Right lobe of liver (tissue), 6 donors: ENCODE measurements at regions not wholly inside any gene's neighbourhood (a gene's known extent, or its start where the extent isn't known, plus 50 kb on each side); places are given as distances from the start of the nearest gene placed in this dataset.
A peak's percentile ranks its signal among the peaks of the same experiment; 100 is the strongest.

Experiments used
- ATAC-seq, 4 donors: fragments of 200-7000 bp; cut with Tn5 transposase; one replicate each; pipeline ENCODE4 v1.9.1; 2020; ENCODE audit warnings: mild to moderate bottlenecking in 4 of 4, moderate library complexity in 4 of 4
- DNase-seq, 3 donors: peaks; one replicate each; pipeline ENCODE4 v3.0.0-alpha.2; 2020
- H3K27ac ChIP-seq, 3 donors: fragments of 200-600 bp; one replicate each; pipeline ENCODE4 v1.8.0; 2022
- H3K27me3 ChIP-seq, 2 donors: fragments of 200-600 bp; one replicate each; pipeline ENCODE4 v1.8.0; 2022
- H3K36me3 ChIP-seq, 4 donors: fragments of 200-600 bp; sonication (generic) in 1 of 4; one replicate each; pipeline versions ENCODE4 v1.5.1 to v1.8.0; 2017 to 2022; ENCODE audit warnings: control low read depth in 1 of 4
- H3K4me1 ChIP-seq, 4 donors: fragments of 200-600 bp; sonication (generic) in 1 of 4; one replicate each; pipeline versions ENCODE4 v1.5.1 to v1.8.0; 2017 to 2022; ENCODE audit warnings: control low read depth in 1 of 4
- H3K4me3 ChIP-seq, 3 donors: fragments of 200-600 bp; one replicate each; pipeline ENCODE4 v1.8.0; 2022
- H3K9me3 ChIP-seq, 4 donors: fragments of 200-600 bp; sonication (generic) in 1 of 4; one replicate each; pipeline versions ENCODE4 v1.5.1 to v1.8.0; 2017 to 2022; ENCODE audit warnings: control low read depth in 1 of 4
- CTCF ChIP-seq, 4 donors: fragments of 200-600 bp in 3 of 4; fragments of 450-650 bp in 1 of 4; IDR thresholded peaks; one replicate each; pipeline versions ENCODE4 v1.5.1 to v1.8.0; 2016 to 2022; ENCODE audit warnings: antibody characterized with exemption in 4 of 4, mild to moderate bottlenecking in 2 of 4
- POLR2A ChIP-seq: fragments of 450-650 bp; IDR thresholded peaks from one replicate; pipeline ENCODE4 v1.6.1; 2017; ENCODE audit warnings: antibody characterized with exemption, mild to moderate bottlenecking
- WGBS: methylation state at CpG from one replicate; pipeline ENCODE4 v1.1.6; 2018; ENCODE audit warnings: low coverage, low lambda C conversion rate; ENCODE audit not compliant: insufficient coverage; ENCODE audit errors: missing lambda C conversion rate; 5-methylcytosine and 5-hydroxymethylcytosine counted together
- intact Hi-C, 2 donors: fragments of 100-400 bp; cut with DNase I; formaldehyde crosslinking; loops; one replicate each; pipeline versions ENCODE4 v1.11.2 to v1.14.1; 2022
- donor health status: DM: no; HTN: yes; CAD: no.
- donor health status: DM: no; HTN: no; CAD: no.
- donor health status: DM: no; HTN: no; CAD: no.
- donor health status: DM: no; HTN: yes; CAD: no.
- donor health status: DM: no; HTN: yes; CAD: no.

DNA sequence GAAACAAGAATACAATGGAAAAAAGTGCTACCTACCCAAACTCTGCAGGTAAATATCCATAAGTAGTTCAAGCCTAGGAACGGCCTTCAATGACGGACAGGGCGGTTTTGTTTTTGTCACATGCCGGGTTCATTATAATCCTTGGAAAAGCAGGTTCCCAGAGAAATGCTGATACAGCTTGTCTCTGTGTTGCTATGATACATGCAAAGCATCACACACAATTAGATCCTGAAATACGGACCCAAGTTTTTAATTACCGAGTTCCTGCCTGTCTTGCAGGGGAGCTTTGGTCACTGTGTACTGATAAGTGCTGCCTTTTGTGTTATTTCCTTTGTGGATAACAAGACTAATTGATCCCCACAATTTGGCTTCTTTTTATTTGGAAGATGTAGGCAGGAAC, 217.4 kb downstream of the HAPSTR1 start:
- TF ChIP-seq POLR2A (no peak), CTCF (IDR thresholded peaks at IDR 0.05) (no peak)
- Histone ChIP-seq H3K27ac (peak overlapping the region; percentile 10 to 82 (median 74)), H3K4me3 (no peak overlapping the region), H3K9me3 (no peaks in the 10 kb centered on the region), H3K36me3 (no peaks in the 10 kb centered on the region), H3K27me3 (no peaks in the 10 kb centered on the region), H3K4me1 (peaks cover 0 to 21% (median 8%) of the 10 kb centered on the region in 4 donors)
- ATAC-seq = peak in 2 of 4 donors; percentile 22 to 43
- DNase-seq = no peak
- WGBS = 46% methylated on average over 6 of the region's 6 CpGs
- intact Hi-C loops = no loop called here

DNA sequence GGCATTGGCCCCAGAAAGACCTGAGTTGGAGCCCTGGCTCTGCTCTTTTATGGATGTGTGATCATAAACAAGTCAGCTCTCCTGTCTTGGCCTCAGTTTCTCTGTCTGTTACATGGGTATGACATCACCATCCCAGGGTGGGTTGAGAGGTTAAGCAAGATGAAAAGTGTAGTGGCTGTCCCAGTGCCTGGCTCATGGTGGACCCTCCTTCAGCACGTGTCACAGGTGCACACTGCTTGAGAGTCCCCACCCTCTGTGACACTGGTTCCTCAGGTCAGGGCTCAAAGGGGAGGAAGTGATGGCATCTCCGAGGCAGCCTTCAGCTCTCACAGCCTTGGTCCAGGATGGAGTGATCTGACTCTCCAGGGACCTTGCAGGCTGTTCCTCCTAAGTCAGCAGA, 218.4 kb downstream of the HAPSTR1 start:
- H3K4me3 ChIP-seq = no peak overlapping the region
- no peaks in the 10 kb centered on the region for H3K9me3 ChIP-seq
- no peak for TF ChIP-seq POLR2A
- DNase-seq = no peak
- WGBS = no CpG with 5 or more reads among the region's 2 CpGs
- intact Hi-C loops = no loop called here
- peaks cover 0 to 21% (median 8%) of the 10 kb centered on the region in 4 donors for H3K4me1 ChIP-seq
- no peaks in the 10 kb centered on the region for H3K27me3 ChIP-seq
- no peak overlapping the region for H3K27ac ChIP-seq
- ATAC-seq = no peak
- H3K36me3 ChIP-seq = no peaks in the 10 kb centered on the region

DNA sequence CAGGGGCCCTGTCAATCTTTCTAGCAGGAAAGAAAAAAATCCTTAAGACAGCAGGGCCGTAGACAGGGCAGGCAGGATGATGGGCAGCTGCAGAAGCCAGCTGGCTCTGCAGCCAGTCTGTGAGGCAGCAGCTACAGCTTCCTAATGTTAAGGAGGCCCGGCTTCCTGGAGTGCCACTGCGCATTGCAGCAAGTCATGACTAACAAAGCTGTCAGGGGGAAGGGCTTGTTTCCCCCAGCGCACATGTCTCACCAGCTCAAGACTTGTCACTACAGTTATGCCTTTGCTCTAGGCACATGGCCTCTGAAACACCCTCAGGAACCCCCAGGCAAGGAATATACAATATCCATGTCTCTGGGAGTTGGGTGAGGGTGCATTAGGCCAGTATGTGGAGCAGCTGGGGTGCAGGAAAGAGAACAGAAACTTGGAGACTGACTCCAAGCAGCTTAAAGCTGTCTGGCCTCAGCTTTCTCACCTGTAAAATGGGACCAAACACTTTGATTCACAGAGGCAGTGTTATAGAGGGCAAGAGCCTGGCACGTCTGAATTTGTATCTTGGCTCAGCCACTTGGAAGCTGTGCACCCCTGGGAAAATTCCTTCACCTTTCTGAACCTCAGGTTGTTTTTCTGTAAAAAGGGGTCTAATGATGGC, 220.0 kb downstream of the HAPSTR1 start:
- no peaks in the 10 kb centered on the region for H3K9me3 ChIP-seq
- no peaks in the 10 kb centered on the region for H3K36me3 ChIP-seq
- intact Hi-C loops = no loop called here
- WGBS = 37% methylated on average over 3 of the region's 5 CpGs
- no peaks in the 10 kb centered on the region for H3K27me3 ChIP-seq
- ATAC-seq (no peak), DNase-seq (no peak)
- peaks cover 0 to 24% (median 10%) of the 10 kb centered on the region in 4 donors for H3K4me1 ChIP-seq
- H3K4me3 ChIP-seq = no peak overlapping the region
- no peak overlapping the region for H3K27ac ChIP-seq
- no peak for TF ChIP-seq CTCF (IDR thresholded peaks at IDR 0.05)
- TF ChIP-seq POLR2A = no peak

- ATAC-seq = no peak
- no peak for TF ChIP-seq POLR2A
- no peak for TF ChIP-seq CTCF (IDR thresholded peaks at IDR 0.05)
- no peak overlapping the region for H3K27ac ChIP-seq
Observed at GRCh38 chr16:9316008-9316407, 224.6 kb downstream of the HAPSTR1 start.

GRCh38 chr16:9316615-9317014, 225.2 kb downstream of the HAPSTR1 start:
- ATAC-seq (peak; percentile 94 to 98 (median 97)), DNase-seq (no peak)
- Histone ChIP-seq H3K4me3 (no peak overlapping the region), H3K27me3 (no peaks in the 10 kb centered on the region), H3K4me1 (peaks cover 0 to 7% (median 3%) of the 10 kb centered on the region in 4 donors), H3K9me3 (no peaks in the 10 kb centered on the region), H3K36me3 (no peaks in the 10 kb centered on the region), H3K27ac (peak overlapping the region in 1 of 3 donors; percentile 26)
- no peak for TF ChIP-seq CTCF (IDR thresholded peaks at IDR 0.05)
- TF ChIP-seq POLR2A = no peak
- WGBS = 35% methylated on average over 2 of the region's 2 CpGs
- intact Hi-C loops = no loop called here

More at GRCh38 chr16:9316008-9316407, 224.6 kb downstream of the HAPSTR1 start:
- no peak for DNase-seq
- no peaks in the 10 kb centered on the region for H3K9me3 ChIP-seq
- H3K4me3 ChIP-seq = no peak overlapping the region
- no peaks in the 10 kb centered on the region for H3K36me3 ChIP-seq
- intact Hi-C loops = no loop called here
- H3K27me3 ChIP-seq = no peaks in the 10 kb centered on the region
- H3K4me1 ChIP-seq = peaks cover 0 to 7% (median 3%) of the 10 kb centered on the region in 4 donors
